Colonic mucosa (tissue), 4 donors: ENCODE measurements at regions not wholly inside any gene's neighbourhood (a gene's known extent, or its start where the extent isn't known, plus 50 kb on each side); places are given as distances from the start of the nearest gene placed in this dataset.

Source experiments
- DNase-seq: peaks from one replicate; pipeline ENCODE4 v3.0.0-alpha.2; 2020
- H3K27ac ChIP-seq: fragments of 200-600 bp; one replicate; pipeline ENCODE4 v1.8.0; 2021
- H3K27me3 ChIP-seq: fragments of 200-600 bp; one replicate; pipeline ENCODE4 v1.8.0; 2021
- H3K36me3 ChIP-seq: fragments of 200-600 bp; one replicate; pipeline ENCODE4 v1.8.0; 2021
- H3K4me1 ChIP-seq: fragments of 200-600 bp; one replicate; pipeline ENCODE4 v1.8.0; 2021; ENCODE audit warnings: mild to moderate bottlenecking
- H3K4me3 ChIP-seq: fragments of 200-600 bp; one replicate; pipeline ENCODE4 v1.8.0; 2021
- H3K9ac ChIP-seq, 2 donors: one replicate each; pipeline ENCODE4 v1.7.0; 2013; ENCODE audit warnings: control low read depth in 2 of 2, low read depth in 2 of 2, low read length in 2 of 2
- H3K9me3 ChIP-seq: fragments of 200-600 bp; one replicate; pipeline ENCODE4 v1.8.0; 2021
- intact Hi-C: fragments of 100-400 bp; cut with DNase I; formaldehyde crosslinking; loops from one replicate; pipeline ENCODE4 v1.14.1; 2022
- TF ChIP-seq, protein P1 (sequence below): fragments of 200-600 bp; IDR thresholded peaks from one replicate; pipeline ENCODE4 v1.8.0; 2022; ENCODE audit warnings: antibody characterized with exemption, mild to moderate bottlenecking
- donor health status: healthy.
- donor health status: DM: no; HTN: no; CAD: no.
- donor health status: DM: no; HTN: no; CAD: no.

DNA sequence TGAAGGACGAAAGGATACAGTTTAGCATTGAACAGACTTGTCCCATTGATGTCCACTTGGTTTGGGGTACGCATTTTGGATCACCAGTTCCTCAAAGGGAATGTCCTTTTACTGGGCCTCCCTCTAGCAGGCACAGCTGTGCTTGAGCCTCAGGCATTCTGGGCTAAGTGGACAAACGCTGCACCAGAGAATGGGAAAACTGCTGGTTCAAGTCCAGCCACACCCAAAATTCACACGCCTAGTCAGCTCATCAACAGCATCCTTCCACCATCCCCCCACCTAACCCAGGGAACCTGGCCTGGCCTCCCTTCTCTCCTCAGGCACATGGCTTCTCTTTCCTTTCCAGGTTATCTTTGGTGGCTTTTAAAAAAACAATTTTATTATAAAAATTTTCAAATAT is 59.1 kb upstream of the ALDH1A3 start:
- TF ChIP-seq, protein P1, sequence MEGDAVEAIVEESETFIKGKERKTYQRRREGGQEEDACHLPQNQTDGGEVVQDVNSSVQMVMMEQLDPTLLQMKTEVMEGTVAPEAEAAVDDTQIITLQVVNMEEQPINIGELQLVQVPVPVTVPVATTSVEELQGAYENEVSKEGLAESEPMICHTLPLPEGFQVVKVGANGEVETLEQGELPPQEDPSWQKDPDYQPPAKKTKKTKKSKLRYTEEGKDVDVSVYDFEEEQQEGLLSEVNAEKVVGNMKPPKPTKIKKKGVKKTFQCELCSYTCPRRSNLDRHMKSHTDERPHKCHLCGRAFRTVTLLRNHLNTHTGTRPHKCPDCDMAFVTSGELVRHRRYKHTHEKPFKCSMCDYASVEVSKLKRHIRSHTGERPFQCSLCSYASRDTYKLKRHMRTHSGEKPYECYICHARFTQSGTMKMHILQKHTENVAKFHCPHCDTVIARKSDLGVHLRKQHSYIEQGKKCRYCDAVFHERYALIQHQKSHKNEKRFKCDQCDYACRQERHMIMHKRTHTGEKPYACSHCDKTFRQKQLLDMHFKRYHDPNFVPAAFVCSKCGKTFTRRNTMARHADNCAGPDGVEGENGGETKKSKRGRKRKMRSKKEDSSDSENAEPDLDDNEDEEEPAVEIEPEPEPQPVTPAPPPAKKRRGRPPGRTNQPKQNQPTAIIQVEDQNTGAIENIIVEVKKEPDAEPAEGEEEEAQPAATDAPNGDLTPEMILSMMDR = no peak
- H3K4me3 ChIP-seq = no peak overlapping the region

GRCh38 chr15:100821327-100821726 is 58.3 kb upstream of the ALDH1A3 start:
- Histone ChIP-seq H3K9me3 (no peaks in the 10 kb centered on the region), H3K9ac (no peak overlapping the region), H3K36me3 (no peaks in the 10 kb centered on the region), H3K27ac (no peak overlapping the region), H3K4me3 (no peak overlapping the region), H3K4me1 (no peaks in the 10 kb centered on the region), H3K27me3 (no peaks in the 10 kb centered on the region)
- TF ChIP-seq, protein P1 = no peak
- DNase-seq = no peak
- intact Hi-C loops = no loop called here

More for the DNA sequence above, 59.1 kb upstream of the ALDH1A3 start:
- no peak for DNase-seq
- no peaks in the 10 kb centered on the region for H3K4me1 ChIP-seq
- no peak overlapping the region for H3K27ac ChIP-seq
- H3K9ac ChIP-seq = no peak overlapping the region
- intact Hi-C loops = no loop called here
- H3K27me3 ChIP-seq = no peaks in the 10 kb centered on the region
- H3K36me3 ChIP-seq = no peaks in the 10 kb centered on the region
- no peaks in the 10 kb centered on the region for H3K9me3 ChIP-seq

GRCh38 chr15:100824211-100824610 is 55.4 kb upstream of the ALDH1A3 start:
- DNase-seq = no peak
- H3K9me3 ChIP-seq = no peaks in the 10 kb centered on the region
- H3K27ac ChIP-seq = no peak overlapping the region
- no peaks in the 10 kb centered on the region for H3K4me1 ChIP-seq
- H3K27me3 ChIP-seq = no peaks in the 10 kb centered on the region
- H3K36me3 ChIP-seq = no peaks in the 10 kb centered on the region
- H3K4me3 ChIP-seq = no peak overlapping the region
- no peak overlapping the region for H3K9ac ChIP-seq
- intact Hi-C loops = no loop called here
- TF ChIP-seq, protein P1 = no peak

- H3K9ac ChIP-seq = no peak overlapping the region
- H3K27me3 ChIP-seq = no peaks in the 10 kb centered on the region
- H3K27ac ChIP-seq = no peak overlapping the region
- TF ChIP-seq, protein P1 = no peak
- intact Hi-C loops = no loop called here
- no peaks in the 10 kb centered on the region for H3K36me3 ChIP-seq
- no peak for DNase-seq
- no peaks in the 10 kb centered on the region for H3K4me1 ChIP-seq
- H3K4me3 ChIP-seq = no peak overlapping the region
- H3K9me3 ChIP-seq = no peaks in the 10 kb centered on the region
Measured at GRCh38 chr15:100829457-100829856, 50.2 kb upstream of the ALDH1A3 start.
